Endodermal cell (in vitro differentiated cells): ENCODE measurements at regions not wholly inside any gene's neighbourhood (a gene's known extent, or its start where the extent isn't known, plus 50 kb on each side); places are given as distances from the start of the nearest gene placed in this dataset.

ENCODE experiments used
- DNase-seq: peaks from one replicate; pipeline ENCODE4 v3.0.0-alpha.2; 2017
- H3K27ac ChIP-seq: 2 replicates; pipeline ENCODE4 v1.5.1; 2013; ENCODE audit warnings: mild to moderate bottlenecking, low read depth, low read length, moderate library complexity
- H3K27me3 ChIP-seq: 2 replicates; pipeline ENCODE4 v1.6.1; 2013; ENCODE audit warnings: mild to moderate bottlenecking, low read length, moderate library complexity; ENCODE audit not compliant: insufficient read depth, control insufficient read depth, poor library complexity, severe bottlenecking
- H3K36me3 ChIP-seq: 2 replicates; pipeline ENCODE4 v1.7.0; 2013; ENCODE audit warnings: mild to moderate bottlenecking, low read length, moderate library complexity; ENCODE audit not compliant: control insufficient read depth, insufficient read depth
- H3K4me1 ChIP-seq: one replicate; pipeline ENCODE4 v1.7.0; 2013; ENCODE audit warnings: low read length; ENCODE audit not compliant: control insufficient read depth, insufficient read depth
- H3K4me3 ChIP-seq: 2 replicates; pipeline ENCODE4 v1.5.1; 2013; ENCODE audit warnings: mild to moderate bottlenecking, low read length, moderate library complexity
- H3K9ac ChIP-seq: 2 replicates; pipeline ENCODE4 v1.6.1; 2013; ENCODE audit warnings: mild to moderate bottlenecking, low read length, moderate library complexity; ENCODE audit not compliant: poor library complexity, severe bottlenecking; ENCODE audit errors: extremely low read depth
- H3K9me3 ChIP-seq: 2 replicates; pipeline ENCODE4 v1.6.1; 2013; ENCODE audit warnings: mild to moderate bottlenecking, low read length, moderate library complexity; ENCODE audit not compliant: control insufficient read depth
- H3K27ac Mint-ChIP-seq: 2 replicates; pipeline ENCODE4 v1.8.0; 2020; ENCODE audit warnings: mixed read lengths
- H3K27me3 Mint-ChIP-seq: 2 replicates; pipeline ENCODE4 v1.8.0; 2021; ENCODE audit warnings: mild to moderate bottlenecking, mixed read lengths; ENCODE audit not compliant: insufficient read depth
- H3K36me3 Mint-ChIP-seq: 2 replicates; pipeline ENCODE4 v1.8.0; 2020; ENCODE audit warnings: low read depth, mixed read lengths
- H3K4me1 Mint-ChIP-seq: 2 replicates; pipeline ENCODE4 v1.8.0; 2020; ENCODE audit warnings: mixed read lengths
- H3K4me3 Mint-ChIP-seq: 2 replicates; pipeline ENCODE4 v1.8.0; 2020; ENCODE audit warnings: mild to moderate bottlenecking, moderate library complexity, mixed read lengths
- H3K9me3 Mint-ChIP-seq: 2 replicates; pipeline ENCODE4 v1.8.0; 2020; ENCODE audit warnings: mild to moderate bottlenecking, mixed read lengths
- CTCF ChIP-seq: fragments of 200-600 bp; sonication (generic); conservative IDR thresholded peaks from 2 replicates; pipeline ENCODE4 v1.5.0; 2021; ENCODE audit warnings: antibody characterized with exemption, mild to moderate bottlenecking
- WGBS, 2 experiments: methylation state at CpG; one replicate each; pipeline versions ENCODE4 v1.1.5 to v1.1.7; 2013; ENCODE audit warnings: missing lambda C conversion rate in 2 of 2, mixed read lengths in 1 of 2; ENCODE audit not compliant: insufficient coverage in 1 of 2, insufficient read length in 1 of 2; 5-methylcytosine and 5-hydroxymethylcytosine counted together

- Mint-ChIP-seq H3K36me3 (no peaks in the 10 kb centered on the region), H3K4me3 (no peak overlapping the region), H3K9me3 (no peaks in the 10 kb centered on the region), H3K27me3 (no peaks in the 10 kb centered on the region), H3K4me1 (peaks cover 16% of the 10 kb centered on the region), H3K27ac (no peak overlapping the region)
- no peak for TF ChIP-seq CTCF
- H3K4me1 ChIP-seq: no peaks in the 10 kb centered on the region
- H3K9me3 ChIP-seq: no peaks in the 10 kb centered on the region
- DNase-seq: no peak
- H3K4me3 ChIP-seq: no peak overlapping the region
- no peaks in the 10 kb centered on the region for H3K27me3 ChIP-seq
- WGBS, 2 experiments: 90 to 94% methylated on average over 3 to 6 of the region's 6 CpGs
- H3K9ac ChIP-seq: no peak overlapping the region
- H3K36me3 ChIP-seq: no peaks in the 10 kb centered on the region
- H3K27ac ChIP-seq: no peak overlapping the region
Measured at GRCh38 chr6:54716010-54716409, 130.6 kb upstream of the FAM83B start.

GRCh38 chr6:54716877-54717276, 129.7 kb upstream of the FAM83B start:
- WGBS, 2 experiments: 86% methylated on average over 3 of the region's 3 CpGs; no CpG with 5 or more reads in 1 of the 2 experiments
- no peaks in the 10 kb centered on the region for H3K27me3 Mint-ChIP-seq

GRCh38 chr6:54717849-54718455, 128.6 kb upstream of the FAM83B start:
- H3K9ac ChIP-seq: no peak overlapping the region
- H3K9me3 ChIP-seq: no peaks in the 10 kb centered on the region
- DNase-seq: peak; percentile 90
- no peaks in the 10 kb centered on the region for H3K36me3 ChIP-seq
- H3K4me1 ChIP-seq: no peaks in the 10 kb centered on the region
- Mint-ChIP-seq H3K9me3 (no peaks in the 10 kb centered on the region), H3K4me3 (no peak overlapping the region), H3K27ac (no peak overlapping the region), H3K36me3 (no peaks in the 10 kb centered on the region), H3K4me1 (peaks cover 16% of the 10 kb centered on the region), H3K27me3 (no peaks in the 10 kb centered on the region)
- no peaks in the 10 kb centered on the region for H3K27me3 ChIP-seq
- no peak overlapping the region for H3K27ac ChIP-seq
- H3K4me3 ChIP-seq: peak overlapping the region; percentile 24
- WGBS, 2 experiments: 52 to 100% methylated on average over 1 to 5 of the region's 5 CpGs
- TF ChIP-seq CTCF: peak; percentile 96

More at GRCh38 chr6:54716877-54717276, 129.7 kb upstream of the FAM83B start:
- H3K4me1 ChIP-seq: no peaks in the 10 kb centered on the region
- H3K36me3 ChIP-seq: no peaks in the 10 kb centered on the region
- no peak for DNase-seq
- H3K27ac ChIP-seq: no peak overlapping the region
- no peak overlapping the region for H3K4me3 Mint-ChIP-seq
- peaks cover 16% of the 10 kb centered on the region for H3K4me1 Mint-ChIP-seq
- no peaks in the 10 kb centered on the region for H3K9me3 ChIP-seq
- H3K4me3 ChIP-seq: no peak overlapping the region
- no peaks in the 10 kb centered on the region for H3K9me3 Mint-ChIP-seq
- no peak for TF ChIP-seq CTCF
- H3K27me3 ChIP-seq: no peaks in the 10 kb centered on the region
- no peak overlapping the region for H3K27ac Mint-ChIP-seq
- no peaks in the 10 kb centered on the region for H3K36me3 Mint-ChIP-seq
- H3K9ac ChIP-seq: no peak overlapping the region
